ENCODE measurements at regions not wholly inside any gene's neighbourhood (a gene's known extent, or its start where the extent isn't known, plus 50 kb on each side); places are given as distances from the start of the nearest gene placed in this dataset.

GRCh38 chr20:60543598-60543997, 585.4 kb downstream of the CDH26 start:
- ATAC-seq: no peak
- TF ChIP-seq ZFP3 (CRISPR knock-in tag; IDR thresholded peaks at IDR 0.05): no peak
- no peak for TF ChIP-seq ZC3H10 (CRISPR knock-in tag; IDR thresholded peaks at IDR 0.05)
- TF ChIP-seq ZNF8 (CRISPR knock-in tag; IDR thresholded peaks at IDR 0.05): no peak
- TF ChIP-seq TSHZ2 (CRISPR knock-in tag; IDR thresholded peaks at IDR 0.05): no peak
- TF ChIP-seq CSRNP3 (CRISPR knock-in tag; IDR thresholded peaks at IDR 0.05): no peak
- no peak for TF ChIP-seq BACH2 (CRISPR knock-in tag; IDR thresholded peaks at IDR 0.05; ENCODE audit: borderline replicate concordance)
- TF ChIP-seq OSR1 (CRISPR knock-in tag; IDR thresholded peaks at IDR 0.05): no peak
- no peak for TF ChIP-seq TOX (CRISPR knock-in tag; IDR thresholded peaks at IDR 0.05; ENCODE audit: borderline replicate concordance)
- TF ChIP-seq ESRRG (CRISPR knock-in tag; IDR thresholded peaks at IDR 0.05): no peak
- TF ChIP-seq TCF4 (CRISPR knock-in tag; IDR thresholded peaks at IDR 0.05; ENCODE audit: borderline replicate concordance): no peak
- TF ChIP-seq SNAI2 (CRISPR knock-in tag; IDR thresholded peaks at IDR 0.05): no peak
- no peak for TF ChIP-seq CREB5 (CRISPR knock-in tag; IDR thresholded peaks at IDR 0.05; ENCODE audit: low read depth)
- no peak for TF ChIP-seq PATZ1 (CRISPR knock-in tag; IDR thresholded peaks at IDR 0.05; ENCODE audit: borderline replicate concordance)
- no peak for TF ChIP-seq GLIS3 (CRISPR knock-in tag; IDR thresholded peaks at IDR 0.05)
- TF ChIP-seq PPARA (CRISPR knock-in tag; IDR thresholded peaks at IDR 0.05; ENCODE audit: borderline replicate concordance): no peak
- TF ChIP-seq POU6F1 (CRISPR knock-in tag; IDR thresholded peaks at IDR 0.05; ENCODE audit: borderline replicate concordance, low read depth): no peak
- no peak for TF ChIP-seq ZFP30 (CRISPR knock-in tag; IDR thresholded peaks at IDR 0.05)
- no peak for TF ChIP-seq CSDC2 (CRISPR knock-in tag; IDR thresholded peaks at IDR 0.05)
- no peak for TF ChIP-seq ZNF565 (CRISPR knock-in tag; conservative IDR thresholded peaks at IDR 0.05; ENCODE audit: low read depth)

GRCh38 chr20:60553095-60553494, 594.9 kb downstream of the CDH26 start:
- TF ChIP-seq PPARA (CRISPR knock-in tag; IDR thresholded peaks at IDR 0.05; ENCODE audit: borderline replicate concordance) (no peak), CREB5 (CRISPR knock-in tag; IDR thresholded peaks at IDR 0.05; ENCODE audit: low read depth) (no peak), SNAI2 (CRISPR knock-in tag; IDR thresholded peaks at IDR 0.05) (no peak), OSR1 (CRISPR knock-in tag; IDR thresholded peaks at IDR 0.05) (no peak), ZFP3 (CRISPR knock-in tag; IDR thresholded peaks at IDR 0.05) (no peak), POU6F1 (CRISPR knock-in tag; IDR thresholded peaks at IDR 0.05; ENCODE audit: borderline replicate concordance, low read depth) (no peak), ZNF8 (CRISPR knock-in tag; IDR thresholded peaks at IDR 0.05) (no peak), TCF4 (CRISPR knock-in tag; IDR thresholded peaks at IDR 0.05; ENCODE audit: borderline replicate concordance) (no peak), TSHZ2 (CRISPR knock-in tag; IDR thresholded peaks at IDR 0.05) (no peak)
- ATAC-seq: no peak
